ENCODE measurements at regions not wholly inside any gene's neighbourhood (a gene's known extent, or its start where the extent isn't known, plus 50 kb on each side); places are given as distances from the start of the nearest gene placed in this dataset.

GRCh38 chr10:124155781-124156435, 62.5 kb upstream of the CHST15 start:
- Mint-ChIP-seq H3K4me1 (peaks cover 26% of the 10 kb centered on the region), H3K27me3 (ENCODE audit: low read depth) (peaks cover 17% of the 10 kb centered on the region), H3K4me3 (no peak overlapping the region), H3K9me3 (peaks cover 16% of the 10 kb centered on the region), H3K27ac (no peak overlapping the region), H3K36me3 (peaks cover 17% of the 10 kb centered on the region)
- ATAC-seq = no peak
- no peak for DNase-seq (ENCODE audit: low spot score)
- POLR2A ChIA-PET = no interaction called here
- TF ChIP-seq MYBL2 (CRISPR knock-in tag; IDR thresholded peaks at IDR 0.05) (no peak), KAT7 (CRISPR knock-in tag; IDR thresholded peaks at IDR 0.05; ENCODE audit: borderline replicate concordance) (no peak), PRRX2 (CRISPR knock-in tag; IDR thresholded peaks at IDR 0.05) (no peak), ELF4 (CRISPR knock-in tag; IDR thresholded peaks at IDR 0.05; ENCODE audit: low read depth) (no peak), MLX (CRISPR knock-in tag; IDR thresholded peaks at IDR 0.05) (no peak), GRHL2 (CRISPR knock-in tag; IDR thresholded peaks at IDR 0.05; ENCODE audit: insufficient replicate concordance, severe bottlenecking) (no peak), FOXP1 (CRISPR knock-in tag; IDR thresholded peaks at IDR 0.05; ENCODE audit: borderline replicate concordance) (no peak), ZNF425 (CRISPR knock-in tag; conservative IDR thresholded peaks at IDR 0.05) (no peak), MAX (CRISPR knock-in tag; IDR thresholded peaks at IDR 0.05) (no peak), ETV6 (CRISPR knock-in tag; IDR thresholded peaks at IDR 0.05) (no peak), ATF3 (CRISPR knock-in tag; conservative IDR thresholded peaks at IDR 0.05) (no peak), ZNF512 (CRISPR knock-in tag; IDR thresholded peaks at IDR 0.05; ENCODE audit: borderline replicate concordance) (no peak), USF1 (CRISPR knock-in tag; IDR thresholded peaks at IDR 0.05) (no peak), ZMAT4 (CRISPR knock-in tag; IDR thresholded peaks at IDR 0.05) (no peak)
- CTCF ChIA-PET = interaction anchor here (1.2 to 2.1 kb wide), 4 partner anchors 8 to 233 kb away, joined by 4 to 8 read pairs (median 5); no protein-coding TSS in a partner anchor

GRCh38 chr10:124153023-124153826, 59.8 kb upstream of the CHST15 start:
- ATAC-seq (peak; percentile 35; the same call in 1 of the 2 replicates), DNase-seq (ENCODE audit: low spot score) (no peak)
- CTCF ChIA-PET = interaction anchor here (1.5 to 2.2 kb wide), 3 partner anchors 11 to 158 kb away, joined by 3 to 10 read pairs (median 5); no protein-coding TSS in a partner anchor
- Mint-ChIP-seq H3K27ac (no peak overlapping the region), H3K9me3 (peaks cover 10% of the 10 kb centered on the region), H3K36me3 (peaks cover 14% of the 10 kb centered on the region), H3K27me3 (ENCODE audit: low read depth) (peaks cover 5% of the 10 kb centered on the region; the same call in 1 of the 2 replicates), H3K4me1 (peaks cover 21% of the 10 kb centered on the region), H3K4me3 (no peak overlapping the region)
- POLR2A ChIA-PET = no interaction called here
- TF ChIP-seq ZBTB43 (CRISPR knock-in tag; IDR thresholded peaks at IDR 0.05) (peak; percentile 95), STAT6 (CRISPR knock-in tag; conservative IDR thresholded peaks at IDR 0.05; ENCODE audit: low read depth) (no peak), MLX (CRISPR knock-in tag; IDR thresholded peaks at IDR 0.05) (no peak), NR1H2 (CRISPR knock-in tag; IDR thresholded peaks at IDR 0.05) (no peak)

Data from WTC11 (cell line).